ENCODE measurements at regions not wholly inside any gene's neighbourhood (a gene's known extent, or its start where the extent isn't known, plus 50 kb on each side); places are given as distances from the start of the nearest gene placed in this dataset.

GRCh38 chr15:25947323-25948314 lies 84.5 kb upstream of the ATP10A start:
- peak; percentile 92 for DNase-seq

- DNase-seq, result no peak
These were observed 83.2 kb upstream of the ATP10A start for GRCh38 chr15:25946241-25946805.

GRCh38 chr15:25944386-25944785 lies 81.3 kb upstream of the ATP10A start:
- DNase-seq, result no peak

- DNase-seq, result no peak
These were observed 80.7 kb upstream of the ATP10A start for GRCh38 chr15:25943831-25944230.

- no peak for DNase-seq
These were observed 76.0 kb upstream of the ATP10A start for GRCh38 chr15:25939122-25939521.

GRCh38 chr15:25937796-25938195 lies 74.7 kb upstream of the ATP10A start:
- DNase-seq, result no peak

GRCh38 chr15:25936004-25936403 lies 72.9 kb upstream of the ATP10A start:
- no peak for DNase-seq

GRCh38 chr15:25933456-25934158 lies 70.5 kb upstream of the ATP10A start:
- peak; percentile 89 for DNase-seq

GRCh38 chr15:25932696-25933095 lies 69.6 kb upstream of the ATP10A start:
- DNase-seq, result no peak

GRCh38 chr15:25931851-25932250 lies 68.7 kb upstream of the ATP10A start:
- no peak for DNase-seq

- no peak for DNase-seq
These were observed 67.8 kb upstream of the ATP10A start for GRCh38 chr15:25930931-25931330.
